ENCODE measurements at regions not wholly inside any gene's neighbourhood (a gene's known extent, or its start where the extent isn't known, plus 50 kb on each side); places are given as distances from the start of the nearest gene placed in this dataset.
"Not testable (repeated sequence)": the region's sequence is repeated elsewhere in the genome, so short reads cannot be mapped to it uniquely, and the experiment has no call there.

DNA sequence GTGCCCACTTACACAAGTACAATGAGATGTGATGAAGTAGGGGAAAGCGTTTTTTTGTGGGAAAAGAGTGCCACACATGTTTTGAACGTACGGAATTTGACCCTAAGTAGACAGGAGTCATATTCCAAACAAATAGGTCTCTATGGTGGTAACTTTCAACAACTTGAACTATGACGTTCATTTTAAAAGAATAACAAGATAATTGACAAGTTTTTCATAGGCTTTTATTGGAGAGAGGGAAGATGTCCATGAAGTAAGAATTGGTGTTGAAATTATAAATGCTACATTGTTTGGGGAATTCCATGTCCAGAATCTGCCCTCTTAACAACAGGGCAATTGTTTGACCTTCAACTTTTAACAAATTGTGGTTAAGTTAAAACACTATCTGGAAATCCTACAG is 126.5 kb downstream of the GASK1B start:
- Histone ChIP-seq H3K9ac (ENCODE audit: insufficient read length) (no peak overlapping the region), H3K9me3 (ENCODE audit: low read depth, low read length) (no peaks in the 10 kb centered on the region), H3K4me3 (no peak overlapping the region), H3K36me3 (ENCODE audit: insufficient read depth, low read length) (no peaks in the 10 kb centered on the region), H3K27ac (no peak overlapping the region)
- no peak for DNase-seq (ENCODE audit: low read depth, low spot score)
- TF ChIP-seq POLR2AphosphoS5 (IDR thresholded peaks at IDR 0.05; ENCODE audit: borderline replicate concordance, low read depth, low read length) (no peak), FOXP2 (optimal IDR thresholded peaks at IDR 0.05; ENCODE audit: control extremely low read depth, extremely low read length, insufficient read depth) (no peak), EZH2 (IDR thresholded peaks at IDR 0.05) (no peak)

DNA sequence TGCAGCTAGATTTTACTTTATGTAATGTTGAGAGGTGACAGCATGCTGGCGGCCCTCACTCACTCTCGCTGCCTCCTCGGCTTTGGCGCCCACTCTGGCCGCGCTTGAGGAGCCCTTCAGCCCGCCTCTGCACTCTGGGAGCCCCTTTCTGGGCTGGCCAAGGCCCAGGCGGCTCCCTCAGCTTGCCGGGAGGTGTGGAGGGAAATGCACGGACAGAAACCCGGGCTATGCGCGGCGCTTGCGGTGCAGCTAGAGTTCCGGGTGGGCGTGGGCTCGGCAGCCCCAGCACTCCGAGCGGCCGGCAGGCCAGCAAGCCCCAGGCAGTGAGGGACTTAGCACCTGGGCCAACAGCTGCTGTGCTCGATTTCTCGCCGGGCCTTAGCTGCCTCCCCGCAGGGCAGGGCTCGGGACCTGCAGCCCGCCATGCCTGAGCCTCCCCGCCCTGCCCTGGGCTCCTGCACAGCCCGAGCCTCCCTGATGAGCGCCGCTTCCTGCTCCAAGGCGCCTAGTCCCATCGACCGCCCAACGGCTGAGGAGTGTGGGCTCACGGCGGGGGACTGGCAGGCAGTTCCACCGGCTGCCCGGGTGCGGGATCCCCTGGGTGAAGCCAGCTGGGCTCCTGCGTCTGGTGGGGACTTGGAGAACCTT is 128.7 kb downstream of the GASK1B start:
- no peak for DNase-seq (ENCODE audit: low read depth, low spot score)
- Histone ChIP-seq H3K36me3 (ENCODE audit: insufficient read depth, low read length) (no peaks in the 10 kb centered on the region), H3K4me3 (no peak overlapping the region), H3K9me3 (ENCODE audit: low read depth, low read length) (no peaks in the 10 kb centered on the region), H3K9ac (ENCODE audit: insufficient read length) (no peak overlapping the region), H3K27ac (no peak overlapping the region)
- no peak for TF ChIP-seq FOXP2 (optimal IDR thresholded peaks at IDR 0.05; ENCODE audit: control extremely low read depth, extremely low read length, insufficient read depth)

- H3K9ac ChIP-seq (ENCODE audit: insufficient read length), result no peak overlapping the region
- no peak for DNase-seq (ENCODE audit: low read depth, low spot score)
- no peak for TF ChIP-seq EZH2 (IDR thresholded peaks at IDR 0.05)
- no peak for TF ChIP-seq FOXP2 (optimal IDR thresholded peaks at IDR 0.05; ENCODE audit: control extremely low read depth, extremely low read length, insufficient read depth)
- no peak for TF ChIP-seq POLR2AphosphoS5 (IDR thresholded peaks at IDR 0.05; ENCODE audit: borderline replicate concordance, low read depth, low read length)
- no peaks in the 10 kb centered on the region for H3K36me3 ChIP-seq (ENCODE audit: insufficient read depth, low read length)
- no peaks in the 10 kb centered on the region for H3K9me3 ChIP-seq (ENCODE audit: low read depth, low read length)
- H3K4me3 ChIP-seq, result no peak overlapping the region
- H3K27ac ChIP-seq, result no peak overlapping the region
Measured at GRCh38 chr4:158042591-158043030, 130.2 kb downstream of the GASK1B start.

DNA sequence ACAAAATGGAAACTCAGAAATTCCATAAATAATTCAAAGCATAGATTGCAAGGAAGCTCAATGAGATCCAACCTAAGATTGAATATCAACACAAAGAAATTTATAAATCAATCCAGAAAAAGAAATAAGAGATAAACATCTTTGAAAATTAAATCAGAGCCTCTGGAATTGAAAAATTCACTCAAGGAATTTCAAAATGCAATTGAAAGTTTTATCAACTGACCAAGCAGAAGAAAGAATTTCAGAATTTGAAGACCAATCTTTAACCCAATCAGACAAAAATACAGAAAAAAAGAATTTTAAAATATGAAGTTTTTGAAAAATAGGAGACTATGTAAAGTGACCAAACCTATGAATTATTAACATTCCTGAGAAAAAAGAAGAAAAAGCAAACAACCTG is 134.1 kb downstream of the GASK1B start:
- H3K9ac ChIP-seq (ENCODE audit: insufficient read length), result no peak overlapping the region
- no peak overlapping the region for H3K4me3 ChIP-seq
- TF ChIP-seq FOXP2 (optimal IDR thresholded peaks at IDR 0.05; ENCODE audit: control extremely low read depth, extremely low read length, insufficient read depth) (no peak), EZH2 (IDR thresholded peaks at IDR 0.05) (no peak), POLR2AphosphoS5 (IDR thresholded peaks at IDR 0.05; ENCODE audit: borderline replicate concordance, low read depth, low read length) (no peak)
- DNase-seq (ENCODE audit: low read depth, low spot score), result no peak
- no peaks in the 10 kb centered on the region for H3K36me3 ChIP-seq (ENCODE audit: insufficient read depth, low read length)
- no peaks in the 10 kb centered on the region for H3K9me3 ChIP-seq (ENCODE audit: low read depth, low read length)
- H3K27ac ChIP-seq, result no peak overlapping the region

DNA sequence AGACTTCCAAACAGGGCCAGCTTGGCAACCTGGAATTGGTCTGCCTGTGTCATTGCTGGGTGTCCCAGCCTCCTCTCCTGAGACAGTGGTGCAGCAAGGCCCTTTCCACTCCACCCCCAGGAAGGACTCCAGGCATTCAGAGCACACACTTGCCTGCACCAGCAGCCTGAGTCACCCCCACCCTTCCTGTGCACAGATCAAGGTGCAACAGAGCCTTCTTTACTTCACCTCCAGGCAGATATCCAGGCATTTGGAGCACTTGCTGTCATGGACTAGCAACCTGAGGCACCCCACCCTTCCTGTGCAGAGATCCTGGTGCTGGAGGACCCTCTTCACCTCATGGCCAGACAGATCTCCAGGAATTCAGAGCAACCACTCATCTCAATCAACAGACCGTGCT is 135.8 kb downstream of the GASK1B start:
- H3K9ac ChIP-seq (ENCODE audit: insufficient read length), result no peak overlapping the region
- H3K27ac ChIP-seq, result no peak overlapping the region
- TF ChIP-seq EZH2 (IDR thresholded peaks at IDR 0.05), result no peak
- no peak for TF ChIP-seq POLR2AphosphoS5 (IDR thresholded peaks at IDR 0.05; ENCODE audit: borderline replicate concordance, low read depth, low read length)
- TF ChIP-seq FOXP2 (optimal IDR thresholded peaks at IDR 0.05; ENCODE audit: control extremely low read depth, extremely low read length, insufficient read depth), result no peak
- no peaks in the 10 kb centered on the region for H3K9me3 ChIP-seq (ENCODE audit: low read depth, low read length)
- no peak overlapping the region for H3K4me3 ChIP-seq
- DNase-seq (ENCODE audit: low read depth, low spot score), result no peak
- H3K36me3 ChIP-seq (ENCODE audit: insufficient read depth, low read length), result no peaks in the 10 kb centered on the region

- Histone ChIP-seq H3K9me3 (ENCODE audit: low read depth, low read length) (no peaks in the 10 kb centered on the region), H3K36me3 (ENCODE audit: insufficient read depth, low read length) (no peaks in the 10 kb centered on the region), H3K27ac (no peak overlapping the region), H3K4me3 (no peak overlapping the region), H3K9ac (ENCODE audit: insufficient read length) (no peak overlapping the region)
- DNase-seq (ENCODE audit: low read depth, low spot score), result no peak
- TF ChIP-seq FOXP2 (optimal IDR thresholded peaks at IDR 0.05; ENCODE audit: control extremely low read depth, extremely low read length, insufficient read depth) (no peak), POLR2AphosphoS5 (IDR thresholded peaks at IDR 0.05; ENCODE audit: borderline replicate concordance, low read depth, low read length) (no peak), EZH2 (IDR thresholded peaks at IDR 0.05) (no peak)
Measured at GRCh38 chr4:158035662-158036195, 137.1 kb downstream of the GASK1B start.

- no peak overlapping the region for H3K4me3 ChIP-seq
- no peaks in the 10 kb centered on the region for H3K36me3 ChIP-seq (ENCODE audit: insufficient read depth, low read length)
- H3K9me3 ChIP-seq (ENCODE audit: low read depth, low read length), result no peaks in the 10 kb centered on the region
- no peak overlapping the region for H3K27ac ChIP-seq
- no peak overlapping the region for H3K9ac ChIP-seq (ENCODE audit: insufficient read length)
- no peak for DNase-seq (ENCODE audit: low read depth, low spot score)
- TF ChIP-seq FOXP2 (optimal IDR thresholded peaks at IDR 0.05; ENCODE audit: control extremely low read depth, extremely low read length, insufficient read depth) (no peak), POLR2AphosphoS5 (IDR thresholded peaks at IDR 0.05; ENCODE audit: borderline replicate concordance, low read depth, low read length) (no peak), EZH2 (IDR thresholded peaks at IDR 0.05) (no peak)
Measured at GRCh38 chr4:158033416-158034120, 139.3 kb downstream of the GASK1B start.

GRCh38 chr4:158032733-158033415 is 140.0 kb downstream of the GASK1B start:
- no peak for TF ChIP-seq EZH2 (IDR thresholded peaks at IDR 0.05)
- TF ChIP-seq FOXP2 (optimal IDR thresholded peaks at IDR 0.05; ENCODE audit: control extremely low read depth, extremely low read length, insufficient read depth), result no peak
- no peak for TF ChIP-seq POLR2AphosphoS5 (IDR thresholded peaks at IDR 0.05; ENCODE audit: borderline replicate concordance, low read depth, low read length)
- no peaks in the 10 kb centered on the region for H3K9me3 ChIP-seq (ENCODE audit: low read depth, low read length)
- H3K4me3 ChIP-seq, result no peak overlapping the region
- no peak for DNase-seq (ENCODE audit: low read depth, low spot score)
- no peaks in the 10 kb centered on the region for H3K36me3 ChIP-seq (ENCODE audit: insufficient read depth, low read length)
- H3K27ac ChIP-seq, result no peak overlapping the region
- H3K9ac ChIP-seq (ENCODE audit: insufficient read length), result no peak overlapping the region

DNA sequence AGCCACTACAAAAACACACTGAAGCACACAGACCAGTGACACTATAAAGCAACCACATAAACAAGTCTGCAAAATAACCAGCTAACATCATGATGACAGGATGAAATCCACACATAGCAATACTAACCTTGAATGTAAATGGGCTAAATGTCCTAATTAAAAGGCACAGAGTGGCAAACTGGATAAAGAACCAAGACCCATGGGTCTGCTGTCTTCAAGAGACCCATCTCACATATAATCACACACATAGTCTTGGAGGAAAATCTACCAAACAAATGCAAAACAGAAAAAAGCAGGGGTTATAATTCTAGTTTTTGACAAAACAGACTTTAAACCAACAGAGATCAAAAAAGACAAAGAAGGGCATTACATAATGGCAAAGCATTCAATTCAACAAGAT is 144.4 kb downstream of the GASK1B start:
- not testable (repeated sequence) for H3K9me3 ChIP-seq (ENCODE audit: low read depth, low read length); H3K9ac ChIP-seq (ENCODE audit: insufficient read length); DNase-seq (ENCODE audit: low read depth, low spot score); H3K36me3 ChIP-seq (ENCODE audit: insufficient read depth, low read length); H3K27ac ChIP-seq; H3K4me3 ChIP-seq

Measured in SK-N-MC (cell line).